NOMO-1 treated with dmso at 0.1 percent for 144 hours (cell line): ENCODE measurements at regions not wholly inside any gene's neighbourhood (a gene's known extent, or its start where the extent isn't known, plus 50 kb on each side); places are given as distances from the start of the nearest gene placed in this dataset.

Source experiments
- DNase-seq: peaks from one replicate; lab custom pipeline; 2025; ENCODE audit not compliant: unreplicated experiment; lab: John Stamatoyannopoulos, UW

DNA sequence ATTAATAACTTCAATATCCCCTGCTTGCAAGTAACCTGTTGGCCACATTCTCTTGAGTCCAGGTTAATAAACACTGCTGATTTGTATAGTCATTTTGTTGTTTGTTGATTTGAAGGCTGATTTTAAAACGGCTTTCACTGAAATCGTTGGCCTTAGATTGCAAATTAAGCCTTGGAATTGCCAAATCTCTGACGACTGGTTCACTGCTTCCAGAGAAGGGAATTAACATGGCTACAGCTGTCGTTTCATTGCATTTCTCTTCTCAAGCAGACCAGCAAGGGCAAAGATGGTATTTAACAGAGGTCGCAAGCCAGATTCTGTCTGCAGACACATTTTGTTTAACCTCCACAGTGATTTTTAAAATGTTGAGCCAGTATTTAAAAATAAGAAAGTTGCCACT is 470.9 kb downstream of the TFAP2A start:
- DNase-seq = no peak

DNA sequence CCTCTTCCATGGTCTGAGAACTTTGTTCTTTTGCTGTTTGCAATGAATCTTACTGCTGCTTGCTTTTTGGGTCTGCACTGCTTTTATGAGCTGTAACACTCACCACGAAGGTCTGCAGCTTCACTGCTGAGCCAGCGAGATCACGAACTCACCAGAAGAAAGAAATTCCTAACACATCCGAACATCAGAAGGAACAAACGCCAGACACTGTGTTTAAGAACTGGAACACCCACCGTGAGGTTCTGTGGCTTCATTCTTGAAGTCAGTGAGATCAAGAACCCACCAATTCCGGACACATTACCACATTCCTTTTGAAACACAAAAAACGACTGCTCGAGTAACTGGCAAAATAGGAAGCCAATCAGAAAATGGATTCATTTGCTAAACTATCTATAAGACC is 471.8 kb downstream of the TFAP2A start:
- no peak for DNase-seq

DNA sequence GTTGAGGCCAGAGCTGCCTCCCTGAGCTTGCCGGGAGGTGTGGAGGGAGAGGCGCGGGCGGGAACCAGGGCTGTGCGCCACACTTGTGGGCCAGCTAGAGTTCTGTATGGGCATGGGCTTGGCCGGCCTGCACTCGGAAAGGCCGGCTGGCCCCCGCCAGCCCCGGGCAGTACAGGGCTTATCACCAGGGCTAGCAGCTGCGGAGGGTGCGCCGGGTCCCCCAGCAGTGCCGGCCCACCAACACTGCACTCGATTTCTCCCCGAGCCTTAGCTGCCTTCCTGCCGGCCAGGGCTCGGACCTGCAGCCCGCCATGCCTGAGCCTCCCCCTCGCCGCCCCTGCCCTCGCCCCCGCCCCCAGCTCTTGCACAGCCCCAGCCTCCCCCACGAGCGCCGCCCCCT is 472.7 kb downstream of the TFAP2A start:
- no peak for DNase-seq

GRCh38 chr6:9938801-9939200 is 476.1 kb downstream of the TFAP2A start:
- DNase-seq = no peak

GRCh38 chr6:9937031-9937763 is 477.7 kb downstream of the TFAP2A start:
- DNase-seq = no peak

DNA sequence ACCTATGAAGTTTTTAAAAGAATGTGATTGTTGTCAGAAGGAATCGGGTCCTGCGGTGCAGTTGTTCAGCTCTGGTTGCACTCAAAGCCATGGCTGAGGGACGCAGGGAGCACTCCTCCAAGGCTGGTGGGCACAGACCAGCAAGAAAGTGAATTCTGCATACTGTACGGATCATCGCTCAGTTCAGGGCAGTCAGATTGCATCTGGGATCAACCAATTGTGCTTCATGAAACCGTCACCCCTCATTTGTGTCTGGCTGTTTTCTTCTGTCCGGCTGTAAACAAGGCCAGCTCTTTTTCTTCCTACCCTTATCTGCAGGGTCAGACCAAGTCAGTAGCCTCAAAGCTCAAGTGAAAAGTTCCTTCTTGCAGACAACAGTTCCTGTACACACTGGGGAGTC is 478.3 kb downstream of the TFAP2A start:
- DNase-seq = no peak

GRCh38 chr6:9933677-9934076 is 481.2 kb downstream of the TFAP2A start:
- no peak for DNase-seq

DNA sequence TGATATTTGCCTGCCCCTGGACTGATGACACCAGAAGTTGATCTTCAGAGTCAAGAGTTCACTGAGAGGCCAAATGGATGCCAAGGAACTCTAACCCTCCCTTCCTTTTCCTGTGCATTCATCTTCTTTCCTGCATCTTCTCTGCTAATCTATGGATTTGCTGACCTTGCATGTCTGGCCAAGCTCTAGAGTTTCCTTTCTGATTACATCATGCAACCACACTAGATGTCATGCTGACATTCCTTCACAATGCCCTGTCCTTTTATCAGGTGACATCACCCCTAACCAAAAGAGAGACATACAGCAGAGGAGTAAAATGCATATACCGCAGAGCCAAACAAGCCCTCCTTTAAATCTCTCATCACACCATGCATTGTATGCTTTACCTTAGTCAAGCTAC is 487.6 kb downstream of the TFAP2A start:
- no peak for DNase-seq

DNA sequence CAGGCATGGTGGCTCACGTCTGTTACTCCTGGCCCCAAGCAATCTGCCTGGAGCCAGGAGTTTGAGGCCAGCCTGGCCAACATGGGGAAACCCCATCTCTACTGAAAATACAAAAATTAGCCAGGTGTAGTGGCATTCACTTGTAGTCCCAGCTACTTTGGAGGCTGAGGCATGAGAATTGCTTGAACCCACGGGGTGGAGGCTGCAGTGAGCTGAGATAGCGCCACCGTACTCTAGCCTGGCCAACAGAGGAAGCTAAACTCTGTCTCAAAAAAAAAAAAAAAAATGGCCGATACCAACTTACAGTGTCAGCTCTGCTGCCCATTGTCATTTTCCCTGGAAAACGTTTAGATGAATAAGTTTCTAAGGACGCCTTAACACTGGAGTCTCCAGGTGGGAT is 489.9 kb downstream of the TFAP2A start:
- no peak for DNase-seq

DNA sequence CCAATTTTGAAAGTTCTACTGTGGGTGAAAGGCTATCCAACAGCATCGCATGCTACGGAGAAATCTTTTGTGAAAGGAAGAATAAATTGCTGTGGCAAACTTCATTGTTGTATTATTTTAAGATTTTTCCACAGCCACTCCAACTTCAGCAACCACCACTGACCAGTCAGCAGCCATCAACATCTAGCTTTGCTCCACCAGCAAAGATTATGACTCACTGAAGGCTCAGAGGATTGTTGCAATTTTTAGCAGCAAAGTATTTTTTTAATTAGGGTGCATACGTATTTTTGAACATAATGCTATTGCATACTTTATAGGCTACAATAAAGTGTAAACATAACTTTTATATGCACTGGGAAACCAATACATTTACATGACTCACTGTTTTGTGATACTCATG is 493.5 kb downstream of the TFAP2A start:
- DNase-seq = no peak

DNA sequence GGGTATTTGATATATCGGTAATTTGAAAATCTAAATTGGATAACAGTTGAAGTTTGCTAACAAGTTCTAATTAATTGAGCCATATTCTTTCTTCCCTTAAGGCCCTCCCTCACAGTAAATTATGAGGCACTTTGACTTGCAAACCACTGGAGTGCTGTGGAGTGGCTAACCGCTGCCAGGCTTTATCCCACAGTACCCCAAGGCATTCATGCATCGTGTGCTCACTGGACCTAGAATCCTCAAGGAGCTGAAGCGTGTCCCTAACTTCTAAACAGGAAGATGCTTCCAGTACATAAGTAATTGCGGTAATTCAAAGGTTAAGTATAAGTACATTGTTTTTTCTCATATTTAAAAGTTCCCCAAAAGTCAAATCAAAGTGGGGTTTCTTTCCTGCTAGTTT is 499.9 kb downstream of the TFAP2A start:
- no peak for DNase-seq

DNA sequence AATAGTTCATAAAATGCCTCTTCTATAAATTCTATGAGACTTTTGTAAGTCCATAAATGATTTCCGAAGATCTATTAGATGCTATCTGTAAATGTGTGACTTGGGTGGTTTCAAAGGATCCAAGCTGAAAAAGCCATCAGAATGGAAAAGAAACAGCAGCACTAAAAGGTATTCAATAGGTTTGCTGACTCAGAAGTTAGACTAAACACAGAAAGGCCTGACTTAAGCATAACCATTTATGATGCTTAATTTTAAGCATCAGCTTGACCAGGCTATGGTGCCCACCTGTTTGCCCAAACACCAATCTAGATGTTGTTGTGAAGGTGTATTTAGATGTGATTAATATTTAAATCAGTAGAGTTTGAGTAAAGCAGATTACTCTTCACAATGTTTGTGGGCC is 513.5 kb downstream of the TFAP2A start:
- DNase-seq = no peak

DNA sequence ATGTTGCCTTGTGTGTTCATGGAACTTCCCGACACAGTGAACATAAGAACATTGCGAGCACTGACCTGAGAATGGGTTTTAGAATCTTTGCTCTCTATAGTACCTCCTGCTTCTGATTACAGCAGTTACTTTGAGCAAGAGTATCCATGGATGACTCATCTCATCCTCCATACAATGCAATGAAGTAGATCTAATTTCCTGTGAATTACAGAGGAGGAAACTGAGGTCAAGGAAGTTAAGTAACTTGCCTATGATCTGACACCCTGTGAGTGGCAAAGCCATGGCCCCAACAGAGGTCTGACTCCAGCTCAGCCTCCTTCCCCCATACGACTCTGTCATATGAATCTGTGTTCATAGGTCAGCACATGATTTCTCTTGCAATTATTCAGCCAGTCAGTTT is 518.1 kb downstream of the TFAP2A start:
- DNase-seq = no peak

- DNase-seq = no peak
Observed at GRCh38 chr6:9890893-9891292, 524.0 kb downstream of the TFAP2A start.

DNA sequence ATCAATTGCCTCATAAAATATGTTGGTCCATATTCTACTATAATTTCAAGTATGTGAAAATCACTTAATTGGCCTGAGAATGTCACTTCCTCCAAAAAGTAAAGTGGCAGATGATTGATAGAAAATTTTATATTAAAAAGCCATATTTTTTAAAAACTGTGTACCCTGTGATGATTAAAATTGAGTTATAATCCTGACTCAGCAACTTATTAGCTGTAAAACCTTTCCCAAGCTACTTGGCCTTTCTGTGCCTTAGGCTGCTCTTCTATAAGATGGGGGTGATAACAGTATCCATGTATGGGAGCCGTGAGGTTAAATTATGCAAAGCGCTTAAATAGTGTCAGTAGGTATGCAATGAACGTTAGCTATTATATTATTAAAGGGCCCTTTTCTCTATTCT is 524.4 kb downstream of the TFAP2A start:
- no peak for DNase-seq

GRCh38 chr6:9878535-9878934 is 536.3 kb downstream of the TFAP2A start:
- no peak for DNase-seq

- no peak for DNase-seq
Observed at GRCh38 chr6:9875605-9876353, 539.1 kb downstream of the TFAP2A start.

GRCh38 chr6:9862603-9863167 is 552.2 kb downstream of the TFAP2A start:
- no peak for DNase-seq

DNA sequence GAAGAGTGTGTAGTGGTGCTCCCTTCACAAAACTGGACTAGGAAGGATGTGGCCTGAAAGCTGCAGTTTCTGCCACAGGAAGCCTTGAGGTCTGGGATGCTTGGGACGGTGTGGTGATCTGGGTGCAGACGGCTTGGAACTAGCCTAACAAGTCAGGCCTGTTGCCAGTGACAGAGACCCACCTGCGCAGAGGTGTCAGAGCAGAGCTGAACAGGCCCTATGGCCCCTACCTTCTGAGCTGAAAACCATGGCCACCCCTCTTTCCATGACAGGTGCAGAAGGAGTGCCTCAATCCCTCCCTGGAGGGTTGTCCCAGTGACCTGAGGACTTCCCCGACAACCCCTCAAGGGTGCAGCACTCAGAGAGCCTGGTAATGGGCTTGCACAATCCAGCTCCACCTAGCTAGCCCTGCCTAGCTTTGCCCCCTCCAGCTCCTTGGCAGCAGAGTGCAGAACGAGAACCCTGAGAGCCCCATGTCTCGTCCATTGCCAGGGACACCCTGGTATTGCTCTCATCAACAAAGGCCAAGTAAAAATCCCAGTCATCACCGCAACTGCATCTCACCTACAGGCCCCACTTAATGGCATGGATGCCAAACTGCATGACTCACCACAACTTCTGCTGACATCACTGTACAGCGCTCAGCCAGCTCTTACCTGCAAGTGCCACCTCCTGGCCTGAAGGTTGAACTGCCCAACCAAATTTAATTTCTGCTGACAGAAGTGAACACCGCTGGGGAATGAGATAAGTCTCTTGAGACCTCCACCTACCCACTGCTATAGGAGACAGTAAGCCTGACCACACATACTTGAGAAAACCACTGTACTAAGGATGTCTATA is 563.1 kb downstream of the TFAP2A start:
- no peak for DNase-seq

GRCh38 chr6:9851006-9851405 is 563.9 kb downstream of the TFAP2A start:
- no peak for DNase-seq

DNA sequence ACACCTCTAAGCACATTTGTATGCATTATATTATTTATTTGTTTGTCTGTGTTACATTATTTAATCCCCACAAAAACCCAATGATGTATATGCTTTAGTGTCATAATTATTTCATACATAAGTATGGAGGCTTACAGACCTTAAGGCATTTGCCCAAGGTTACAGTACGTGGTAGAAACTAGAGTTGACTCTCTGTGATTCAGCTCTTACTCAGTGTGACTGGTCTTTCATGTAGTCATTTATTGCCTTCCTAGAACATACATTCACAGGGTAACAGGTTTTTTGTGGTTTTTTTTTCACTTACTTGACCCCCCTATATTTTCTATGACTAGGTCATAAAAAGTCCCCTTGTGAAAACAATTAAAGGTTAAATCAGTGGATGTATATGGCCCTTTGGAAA is 566.8 kb downstream of the TFAP2A start:
- DNase-seq = no peak
